PC-3 (cell line): ENCODE measurements at regions not wholly inside any gene's neighbourhood (a gene's known extent, or its start where the extent isn't known, plus 50 kb on each side); places are given as distances from the start of the nearest gene placed in this dataset.

ENCODE experiments used
- ATAC-seq: fragments of 200-7000 bp; cut with Tn5 transposase; 2 replicates; pipeline ENCODE4 v1.9.1; 2020; ENCODE audit warnings: mild to moderate bottlenecking, moderate library complexity
- BruUV-seq: library from RNA; stranded (reverse); fragments of 400-500 nt; replicated peaks from 2 replicates; lab custom pipeline; 2021; lab: Mats Ljungman, UMichigan
- CTCF ChIA-PET: fragments of 300-600 bp; sonication (Branson Sonifier 250); formaldehyde crosslinking; loops from one replicate; lab custom pipeline; 2022; ENCODE audit warnings: antibody characterized with exemption; lab: Charles Lee
- POLR2A ChIA-PET: fragments of 300-600 bp; sonication (Branson Sonifier 250); formaldehyde crosslinking; loops from one replicate; lab custom pipeline; 2022; ENCODE audit warnings: antibody characterized with exemption; ENCODE audit not compliant: unreplicated experiment; lab: Charles Lee
- DNase-seq: peaks from one replicate; pipeline ENCODE4 v3.0.0-alpha.2; 2015
- H2AFZ ChIP-seq: fragments of 300-600 bp; sonication (generic); 2 replicates; pipeline ENCODE4 v1.6.0; 2016; ENCODE audit warnings: antibody characterized with exemption, low read length
- H3F3A ChIP-seq: fragments of 300-600 bp; sonication (generic); one replicate; pipeline ENCODE4 v1.6.0; 2017; ENCODE audit warnings: antibody characterized with exemption, low read length, control low read depth, mild to moderate bottlenecking; ENCODE audit not compliant: unreplicated experiment
- H3K27ac ChIP-seq: fragments of 300-600 bp; sonication (generic); 2 replicates; pipeline ENCODE4 v1.5.1; 2016; ENCODE audit warnings: mild to moderate bottlenecking, low read length
- H3K27me3 ChIP-seq: fragments of 300-600 bp; sonication (generic); 2 replicates; pipeline ENCODE4 v1.6.1; 2016; ENCODE audit warnings: low read length, mixed read lengths
- H3K36me3 ChIP-seq: fragments of 300-600 bp; sonication (generic); 2 replicates; pipeline ENCODE4 v1.6.1; 2016; ENCODE audit warnings: low read depth, mixed run types, low read length, mixed read lengths
- H3K4me1 ChIP-seq: fragments of 300-600 bp; sonication (generic); 2 replicates; pipeline ENCODE4 v1.5.1; 2016; ENCODE audit warnings: low read length; ENCODE audit not compliant: insufficient read depth
- H3K4me2 ChIP-seq: fragments of 300-600 bp; sonication (generic); 2 replicates; pipeline ENCODE4 v1.6.0; 2016; ENCODE audit warnings: low read length
- H3K4me3 ChIP-seq: fragments of 300-600 bp; sonication (generic); 2 replicates; pipeline ENCODE4 v1.5.1; 2016; ENCODE audit warnings: mild to moderate bottlenecking, low read length, mixed read lengths
- H3K79me2 ChIP-seq: fragments of 300-600 bp; sonication (generic); 2 replicates; pipeline ENCODE4 v1.6.1; 2017; ENCODE audit warnings: low read length, mixed read lengths
- H3K9ac ChIP-seq: fragments of 300-600 bp; sonication (generic); 2 replicates; pipeline ENCODE4 v1.6.0; 2016; ENCODE audit warnings: mild to moderate bottlenecking, low read length
- H3K9me2 ChIP-seq: fragments of 300-600 bp; sonication (generic); replicated peaks from 2 replicates; pipeline ENCODE4 v1.6.1; 2016; ENCODE audit warnings: mixed run types, low read length, mixed read lengths
- H3K9me3 ChIP-seq: fragments of 300-600 bp; sonication (generic); 2 replicates; pipeline ENCODE4 v1.6.1; 2016; ENCODE audit warnings: low read length, mixed read lengths
- H4K20me1 ChIP-seq: fragments of 300-600 bp; sonication (generic); 2 replicates; pipeline ENCODE4 v1.6.1; 2016; ENCODE audit warnings: low read length, mixed read lengths
- EZH2 ChIP-seq: fragments of 300-600 bp; sonication (generic); IDR thresholded peaks from one replicate; pipeline ENCODE4 v1.6.1; 2017; ENCODE audit warnings: antibody characterized with exemption, mild to moderate bottlenecking, low read length; ENCODE audit not compliant: unreplicated experiment
- EZH2phosphoT487 ChIP-seq: fragments of 300-600 bp; sonication (generic); IDR thresholded peaks from 2 replicates; pipeline ENCODE4 v1.6.1; 2018; ENCODE audit warnings: mild to moderate bottlenecking, antibody characterized with exemption, low read length, borderline replicate concordance
- intact Hi-C: fragments of 100-400 bp; cut with micrococcal nuclease; formaldehyde crosslinking; loops from 2 replicates; pipeline ENCODE4 v1.9.0; 2023
- TF ChIP-seq, protein P1 (sequence below): fragments of 300-600 bp; sonication (generic); conservative IDR thresholded peaks from 2 replicates; pipeline ENCODE4 v1.5.1; 2017; ENCODE audit warnings: antibody characterized with exemption, low read depth, mild to moderate bottlenecking, low read length

DNA sequence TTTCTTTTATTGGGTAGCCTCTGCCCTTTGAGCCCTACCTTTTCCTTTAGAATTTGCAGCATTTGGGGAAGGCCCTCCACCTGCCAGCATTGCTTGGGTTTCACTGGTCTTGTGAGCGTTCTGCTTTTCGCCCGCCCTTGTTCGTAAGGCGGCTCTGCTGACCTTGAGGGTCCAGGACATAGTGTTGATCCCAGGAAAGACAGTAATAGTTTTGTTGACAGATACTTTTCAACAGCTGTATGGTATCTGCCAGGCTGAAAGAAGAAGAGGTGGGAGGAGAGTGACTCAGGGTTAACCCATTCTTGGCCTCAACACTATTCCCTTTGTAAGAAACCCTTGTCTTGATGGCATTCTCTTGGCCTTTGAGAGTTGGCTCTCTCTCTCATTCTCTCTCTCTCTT, 113.4 kb upstream of the SPAG17 start:
- no peak for DNase-seq
- no peak overlapping the region for H3K4me2 ChIP-seq
- CTCF ChIA-PET = no interaction called here
- POLR2A ChIA-PET = no interaction called here
- no peak overlapping the region for H3K27ac ChIP-seq
- no peaks in the 10 kb centered on the region for H3F3A ChIP-seq
- H3K36me3 ChIP-seq = no peaks in the 10 kb centered on the region
- no peak overlapping the region for H2AFZ ChIP-seq
- no peaks in the 10 kb centered on the region for H4K20me1 ChIP-seq
- no peak overlapping the region for H3K9ac ChIP-seq
- no peak for ATAC-seq
- TF ChIP-seq EZH2 = no peak
- no peaks in the 10 kb centered on the region for H3K79me2 ChIP-seq
- no TSS peak for BruUV-seq
- intact Hi-C loops = no loop called here
- no peaks in the 10 kb centered on the region for H3K27me3 ChIP-seq
- no peaks in the 10 kb centered on the region for H3K4me1 ChIP-seq
- no peak overlapping the region for H3K4me3 ChIP-seq
- H3K9me2 ChIP-seq = no peaks in the 10 kb centered on the region
- H3K9me3 ChIP-seq = no peaks in the 10 kb centered on the region

DNA sequence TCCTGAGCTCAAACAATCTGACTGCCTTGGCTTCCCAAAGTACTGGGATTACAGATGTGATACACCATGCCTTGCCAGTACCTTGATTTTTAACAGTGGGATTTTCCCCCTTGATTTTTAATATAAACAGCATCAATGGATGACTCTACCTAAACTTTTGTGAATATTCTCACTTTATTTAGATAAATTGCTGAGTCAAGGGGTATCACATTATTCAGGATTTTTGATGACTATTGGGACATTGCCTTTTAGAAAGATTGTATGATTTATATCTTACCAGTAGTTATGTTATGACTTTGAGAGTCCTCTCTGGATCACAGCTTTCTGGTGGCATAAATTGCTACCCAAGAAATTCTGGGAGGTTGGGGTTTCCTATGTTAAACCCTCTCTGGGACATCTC, 112.5 kb upstream of the SPAG17 start:
- no peaks in the 10 kb centered on the region for H3F3A ChIP-seq
- H3K4me1 ChIP-seq = no peaks in the 10 kb centered on the region
- no peak for TF ChIP-seq EZH2
- TF ChIP-seq EZH2phosphoT487 = no peak
- TF ChIP-seq, protein P1, sequence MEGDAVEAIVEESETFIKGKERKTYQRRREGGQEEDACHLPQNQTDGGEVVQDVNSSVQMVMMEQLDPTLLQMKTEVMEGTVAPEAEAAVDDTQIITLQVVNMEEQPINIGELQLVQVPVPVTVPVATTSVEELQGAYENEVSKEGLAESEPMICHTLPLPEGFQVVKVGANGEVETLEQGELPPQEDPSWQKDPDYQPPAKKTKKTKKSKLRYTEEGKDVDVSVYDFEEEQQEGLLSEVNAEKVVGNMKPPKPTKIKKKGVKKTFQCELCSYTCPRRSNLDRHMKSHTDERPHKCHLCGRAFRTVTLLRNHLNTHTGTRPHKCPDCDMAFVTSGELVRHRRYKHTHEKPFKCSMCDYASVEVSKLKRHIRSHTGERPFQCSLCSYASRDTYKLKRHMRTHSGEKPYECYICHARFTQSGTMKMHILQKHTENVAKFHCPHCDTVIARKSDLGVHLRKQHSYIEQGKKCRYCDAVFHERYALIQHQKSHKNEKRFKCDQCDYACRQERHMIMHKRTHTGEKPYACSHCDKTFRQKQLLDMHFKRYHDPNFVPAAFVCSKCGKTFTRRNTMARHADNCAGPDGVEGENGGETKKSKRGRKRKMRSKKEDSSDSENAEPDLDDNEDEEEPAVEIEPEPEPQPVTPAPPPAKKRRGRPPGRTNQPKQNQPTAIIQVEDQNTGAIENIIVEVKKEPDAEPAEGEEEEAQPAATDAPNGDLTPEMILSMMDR = no peak
- no peaks in the 10 kb centered on the region for H4K20me1 ChIP-seq
- CTCF ChIA-PET = no interaction called here
- BruUV-seq = no TSS peak
- H3K4me2 ChIP-seq = no peak overlapping the region
- no peak overlapping the region for H3K4me3 ChIP-seq
- ATAC-seq = no peak
- POLR2A ChIA-PET = no interaction called here
- no peaks in the 10 kb centered on the region for H3K9me3 ChIP-seq
- H3K9me2 ChIP-seq = no peaks in the 10 kb centered on the region
- intact Hi-C loops = no loop called here
- H3K27ac ChIP-seq = no peak overlapping the region
- H3K36me3 ChIP-seq = no peaks in the 10 kb centered on the region
- no peak for DNase-seq
- peaks cover 8% of the 10 kb centered on the region for H3K27me3 ChIP-seq
- no peak overlapping the region for H2AFZ ChIP-seq
- no peaks in the 10 kb centered on the region for H3K79me2 ChIP-seq
- H3K9ac ChIP-seq = no peak overlapping the region

DNA sequence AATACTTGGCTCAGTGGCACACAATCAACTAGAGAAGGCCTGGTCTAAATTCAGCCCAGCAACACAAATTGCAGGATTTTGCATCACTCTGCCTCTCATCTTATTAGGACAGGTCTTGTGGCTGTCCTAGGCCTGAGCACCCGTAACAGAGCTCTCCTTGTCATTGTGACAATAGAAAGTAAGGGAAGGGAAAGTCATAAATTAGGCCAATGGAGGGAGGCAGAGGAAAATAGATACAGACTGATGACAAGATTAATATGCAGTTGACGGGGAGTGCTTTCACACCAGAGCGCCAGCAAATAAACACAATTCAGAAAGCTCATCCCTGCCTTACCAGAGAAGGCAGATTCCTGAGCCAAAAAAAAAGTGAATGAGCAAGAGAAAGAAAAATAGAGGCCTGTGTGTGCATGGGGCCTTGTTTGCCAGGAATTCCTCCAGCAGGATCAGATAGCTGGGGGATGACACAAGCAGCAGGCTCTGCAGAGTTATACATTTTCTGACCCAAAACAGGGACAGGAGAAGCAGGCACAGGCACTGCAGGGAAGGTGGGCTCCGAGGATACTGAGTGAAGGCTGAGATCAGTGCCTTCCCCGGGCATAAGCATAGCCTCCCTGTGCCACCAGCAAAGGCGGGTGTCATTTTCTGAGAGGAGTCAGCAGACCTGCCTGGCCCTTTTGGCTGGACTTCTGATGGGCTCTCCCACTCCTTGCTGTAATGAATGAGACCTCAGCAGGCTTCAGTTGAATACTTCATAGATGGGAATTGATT, 110.0 kb upstream of the SPAG17 start:
- Histone ChIP-seq H2AFZ (no peak overlapping the region), H3K36me3 (no peaks in the 10 kb centered on the region), H3F3A (no peaks in the 10 kb centered on the region), H3K27ac (no peak overlapping the region), H4K20me1 (no peaks in the 10 kb centered on the region), H3K4me3 (no peak overlapping the region), H3K9me2 (no peaks in the 10 kb centered on the region), H3K9me3 (no peaks in the 10 kb centered on the region), H3K4me1 (no peaks in the 10 kb centered on the region), H3K79me2 (no peaks in the 10 kb centered on the region), H3K4me2 (no peak overlapping the region), H3K27me3 (peaks cover 31% of the 10 kb centered on the region), H3K9ac (no peak overlapping the region)
- DNase-seq = no peak
- no peak for ATAC-seq
- TF ChIP-seq, protein P1 = no peak
- no peak for TF ChIP-seq EZH2phosphoT487
- no peak for TF ChIP-seq EZH2
- POLR2A ChIA-PET = no interaction called here
- intact Hi-C loops = loop anchor here (5.0 kb wide), 1 partner anchor 148 kb away; no protein-coding TSS in a partner anchor
- CTCF ChIA-PET = no interaction called here
- no TSS peak for BruUV-seq
